Inflammatory macrophage (primary cell): ENCODE measurements at regions not wholly inside any gene's neighbourhood (a gene's known extent, or its start where the extent isn't known, plus 50 kb on each side); places are given as distances from the start of the nearest gene placed in this dataset.

ENCODE experiments used
- DNase-seq, 2 donors: peaks; one replicate each; pipeline ENCODE4 v3.0.0-alpha.2; 2020 to 2022

DNA sequence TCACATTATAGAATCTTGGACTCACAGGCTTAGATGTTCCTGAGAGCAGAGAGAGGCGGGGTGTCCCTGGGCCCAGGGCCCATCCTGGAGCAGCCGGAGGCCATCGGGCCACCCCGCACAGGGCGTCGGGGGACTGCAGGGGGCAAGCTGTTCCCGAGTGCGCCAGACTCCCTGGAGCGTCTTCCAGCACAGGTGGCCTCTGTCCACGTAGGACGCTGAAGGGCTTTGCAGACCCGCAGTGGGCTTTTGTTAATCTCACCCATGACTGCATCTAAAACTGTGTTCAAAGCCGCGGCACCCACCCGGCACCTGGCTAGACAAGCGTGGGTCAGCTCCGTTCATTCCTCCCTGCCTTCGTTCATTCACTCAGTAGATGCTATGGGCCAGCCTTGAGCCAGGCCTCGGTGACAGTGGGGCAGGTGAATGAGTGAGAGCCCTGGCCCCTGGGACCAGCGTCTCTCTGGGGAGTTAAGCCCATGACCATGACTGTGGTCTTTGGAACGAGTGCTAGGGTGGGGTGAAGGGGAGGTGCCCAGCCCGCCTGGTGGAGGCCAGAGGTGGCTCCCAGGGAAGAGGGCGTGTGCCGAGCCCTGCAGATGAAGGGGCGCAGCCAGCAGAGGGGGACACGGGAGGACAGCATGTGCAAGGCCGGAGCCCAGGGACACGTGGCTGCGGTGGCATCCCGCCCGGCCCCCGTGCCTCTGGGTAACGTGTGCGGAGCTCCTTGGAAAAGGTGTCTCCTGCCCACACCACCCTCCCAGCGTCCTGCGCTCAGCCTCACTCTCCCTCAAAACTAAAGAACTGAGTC is 98.3 kb downstream of the HMX1 start:
- DNase-seq, result no peak

GRCh38 chr4:8772499-8773123 is 99.0 kb downstream of the HMX1 start:
- DNase-seq, result no peak

GRCh38 chr4:8771666-8772065 is 100.0 kb downstream of the HMX1 start:
- DNase-seq, result no peak

GRCh38 chr4:8771258-8771590 is 100.4 kb downstream of the HMX1 start:
- DNase-seq, result no peak

DNA sequence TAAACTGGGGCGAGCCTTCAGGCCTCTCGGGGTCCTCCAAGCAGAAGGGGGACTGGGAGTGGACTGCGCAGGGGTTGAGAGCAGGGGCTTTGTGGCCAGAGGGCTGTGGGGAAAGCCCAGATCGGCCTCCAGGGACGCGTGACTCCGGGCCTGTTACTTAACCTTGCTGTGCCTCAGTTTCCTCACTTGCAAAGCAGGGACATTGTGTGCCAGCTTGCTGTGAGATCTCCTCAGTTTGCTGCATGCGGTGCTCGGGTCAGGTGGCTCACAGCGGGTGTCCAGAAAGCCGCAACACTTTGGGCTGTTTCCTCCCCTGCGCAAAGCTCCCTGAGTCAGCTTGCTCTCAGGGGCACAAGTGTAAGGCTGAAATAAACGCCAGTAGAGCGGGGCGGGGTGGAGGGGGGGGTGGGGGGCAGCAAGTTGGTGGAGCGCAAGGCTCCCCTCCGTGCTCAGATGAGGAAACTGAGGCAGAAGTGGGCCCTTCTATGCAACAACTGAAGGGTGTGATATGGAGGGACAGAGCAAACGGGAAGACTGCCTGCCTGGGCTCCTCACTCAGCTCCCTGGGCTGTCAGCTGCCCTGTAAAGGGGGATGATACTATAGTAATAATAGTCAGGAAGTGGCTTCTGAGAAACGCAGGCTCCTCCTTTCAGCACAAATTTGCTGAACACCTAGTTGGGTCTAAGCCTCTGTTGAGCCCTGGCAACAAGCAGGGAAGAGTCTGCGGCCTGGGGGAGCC is 101.0 kb downstream of the HMX1 start:
- no peak for DNase-seq

- no peak for DNase-seq
Measured at GRCh38 chr4:8769645-8770517, 101.8 kb downstream of the HMX1 start.

DNA sequence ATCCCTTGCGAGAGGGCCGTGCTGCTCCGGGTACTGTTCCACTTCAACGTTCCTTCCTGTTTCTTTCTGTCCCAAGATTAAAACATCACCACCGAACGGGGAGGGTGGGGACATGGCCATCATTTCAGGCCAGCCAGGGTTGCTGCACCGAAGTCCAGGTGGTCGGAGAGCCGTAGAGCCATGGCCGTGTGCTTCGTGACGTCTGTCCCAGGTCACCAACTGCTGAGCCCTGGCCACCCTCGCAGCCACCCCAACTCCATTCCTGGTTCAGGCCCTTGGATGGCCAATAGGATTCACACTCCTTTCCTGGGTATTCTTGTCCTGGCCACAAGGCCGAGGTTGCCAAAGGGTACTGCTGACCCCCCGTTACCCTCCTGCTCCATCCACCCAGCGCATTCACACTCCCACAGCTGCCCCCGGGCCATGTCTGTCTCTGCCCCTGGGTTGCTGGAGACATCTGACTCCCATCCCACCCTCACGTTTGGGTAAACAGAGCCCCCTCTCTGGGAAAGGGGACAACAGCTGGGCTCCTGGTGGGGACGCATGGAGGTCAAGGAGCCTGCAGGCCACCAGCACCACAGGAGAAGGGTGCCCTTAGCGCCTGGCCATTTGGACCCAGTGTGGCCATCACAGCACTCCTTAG is 103.2 kb downstream of the HMX1 start:
- DNase-seq, result no peak

- no peak for DNase-seq
Measured at GRCh38 chr4:8766610-8767009, 105.0 kb downstream of the HMX1 start.

DNA sequence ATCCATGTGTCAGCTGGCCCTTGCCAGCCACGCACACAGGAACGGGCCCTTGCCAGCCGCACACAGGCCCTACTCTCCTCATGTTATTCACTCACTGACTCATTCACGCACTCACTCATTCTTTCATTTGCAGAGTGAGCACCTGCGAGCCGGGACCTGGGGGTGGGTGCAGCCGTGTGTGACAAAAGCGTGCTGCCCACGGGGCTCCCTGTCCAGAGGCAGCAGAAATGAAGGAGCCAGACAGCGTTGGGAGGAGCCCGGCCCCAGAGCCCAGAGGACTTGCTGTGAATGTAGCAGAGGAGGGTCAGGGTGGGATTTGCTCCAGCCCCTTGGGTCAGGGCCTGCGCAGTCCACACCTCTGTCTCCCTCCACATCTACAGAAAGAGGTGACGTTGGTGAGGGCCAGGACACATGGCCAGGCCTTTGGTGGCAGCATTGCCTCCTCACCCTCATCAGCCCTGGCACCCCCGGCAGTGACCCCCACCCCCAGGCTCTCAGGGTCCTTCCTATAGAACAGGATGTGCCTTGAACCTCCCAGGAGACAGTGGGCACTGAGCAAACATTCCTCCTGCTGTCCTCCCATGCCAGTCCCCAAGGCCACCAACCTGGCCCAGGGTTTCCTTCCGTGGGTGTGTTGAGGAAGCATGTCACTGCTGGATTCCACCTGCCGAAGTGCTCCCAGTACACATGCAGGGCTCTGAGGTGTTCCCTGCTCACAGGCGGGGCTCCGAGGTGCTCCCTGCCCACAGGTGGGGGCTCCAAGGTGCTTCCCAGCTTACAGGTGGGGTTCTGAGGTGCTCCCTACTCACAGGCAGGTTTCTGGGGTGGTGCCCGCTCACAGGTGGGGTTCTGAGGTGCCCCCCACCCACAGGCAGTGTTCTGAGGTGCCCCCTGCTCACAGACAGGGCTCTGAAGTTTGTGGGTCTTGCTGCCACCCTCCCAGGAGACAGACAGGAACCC is 105.7 kb downstream of the HMX1 start:
- DNase-seq, result no peak

- no peak for DNase-seq
Measured at GRCh38 chr4:8765084-8765483, 106.6 kb downstream of the HMX1 start.

DNA sequence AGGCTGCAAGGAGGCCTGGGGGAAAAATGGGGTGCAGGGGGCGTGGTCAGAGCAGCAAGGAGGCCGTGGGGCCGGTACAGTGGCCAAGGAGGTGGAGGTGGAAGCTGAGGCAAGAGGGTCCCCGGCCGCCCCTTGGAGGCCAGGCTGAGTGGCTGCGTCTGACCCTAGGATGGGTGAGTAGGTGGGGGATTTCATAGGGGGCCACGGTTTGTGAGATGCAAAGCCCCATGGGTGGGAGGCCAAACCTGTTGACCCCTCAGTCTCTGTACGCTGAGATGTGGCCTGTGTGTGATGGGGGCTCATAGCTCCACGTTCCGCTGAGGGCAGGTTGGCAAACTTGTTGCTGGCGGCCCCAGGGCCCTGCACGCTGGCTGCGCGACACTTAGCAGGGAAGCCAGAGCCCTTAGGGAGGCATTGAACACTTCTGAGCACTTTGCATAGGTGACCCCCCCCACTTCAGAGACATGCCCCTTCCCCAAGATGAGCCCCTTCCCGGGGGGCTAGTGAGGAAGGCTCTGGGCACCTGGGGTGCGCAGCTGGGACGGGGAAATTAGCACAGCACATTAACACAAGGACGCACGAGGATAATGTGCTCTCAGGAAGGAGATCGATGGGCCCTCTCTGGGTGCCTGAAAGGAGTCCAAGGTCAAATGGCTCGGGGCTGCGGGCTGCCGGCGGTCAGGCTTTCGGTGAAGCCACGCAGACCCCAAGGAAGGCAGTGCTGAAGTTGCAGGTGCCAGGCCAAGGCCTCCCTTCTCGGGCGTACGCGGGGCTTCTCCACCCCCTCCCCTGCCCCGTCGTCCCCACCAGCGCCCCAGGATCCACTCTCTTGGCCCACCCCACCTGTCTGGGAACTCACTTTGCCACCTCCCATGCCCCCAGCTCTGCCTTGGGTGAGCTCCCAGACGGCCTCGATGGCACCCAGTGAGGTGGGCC is 107.4 kb downstream of the HMX1 start:
- DNase-seq, result no peak

- no peak for DNase-seq
Measured at GRCh38 chr4:8762951-8763735, 108.5 kb downstream of the HMX1 start.

DNA sequence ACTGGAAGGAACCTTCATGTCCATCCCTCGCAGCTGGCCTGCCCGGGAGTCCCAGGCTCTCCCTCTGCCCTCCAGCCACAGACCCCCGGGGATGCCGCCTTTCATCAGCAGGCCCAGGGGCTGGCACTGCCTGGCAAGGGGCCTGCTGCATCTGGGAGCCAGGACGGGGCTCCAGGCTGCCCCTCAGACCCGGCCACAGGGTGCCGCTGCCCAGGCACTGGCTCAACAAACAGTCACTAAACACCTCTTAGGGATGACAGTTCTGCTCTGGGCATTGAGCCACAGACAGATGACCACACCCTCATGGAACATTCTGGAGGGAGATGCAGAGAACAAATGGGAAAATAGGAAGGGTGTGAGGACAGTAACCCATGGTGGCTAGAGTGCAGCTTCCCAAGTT is 109.3 kb downstream of the HMX1 start:
- no peak for DNase-seq

GRCh38 chr4:8761824-8762205 is 109.8 kb downstream of the HMX1 start:
- no peak for DNase-seq

GRCh38 chr4:8761167-8761823 is 110.3 kb downstream of the HMX1 start:
- no peak for DNase-seq

- no peak for DNase-seq
Measured at GRCh38 chr4:8760561-8760960, 111.1 kb downstream of the HMX1 start.

DNA sequence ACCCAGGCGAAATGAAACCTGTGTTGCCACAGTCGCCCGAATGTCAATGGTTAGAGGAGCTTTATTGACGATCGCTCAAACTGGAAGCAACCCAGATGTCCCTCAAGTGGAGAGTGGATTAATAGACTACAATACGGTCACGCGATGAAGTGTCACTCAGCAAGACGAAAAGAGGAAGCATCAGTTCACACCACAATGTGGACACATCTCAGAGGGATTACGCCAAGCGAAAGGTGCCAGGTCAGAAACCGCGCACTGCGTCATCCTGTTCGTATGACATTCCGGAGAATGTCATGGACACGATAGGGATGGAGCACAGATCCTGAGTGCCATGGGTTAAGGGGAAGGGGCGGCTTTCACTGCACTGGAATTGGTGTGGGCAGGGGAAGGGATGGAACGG is 111.7 kb downstream of the HMX1 start:
- DNase-seq, result no peak

- DNase-seq, result no peak
Measured at GRCh38 chr4:8756816-8757215, 114.8 kb downstream of the HMX1 start.
